Parathyroid adenoma (tissue), 2 donors: ENCODE measurements at regions not wholly inside any gene's neighbourhood (a gene's known extent, or its start where the extent isn't known, plus 50 kb on each side); places are given as distances from the start of the nearest gene placed in this dataset.

ENCODE experiments used
- H2AFZ ChIP-seq: fragments of 300-600 bp; sonication (generic); one replicate; pipeline ENCODE4 v1.7.0; 2017; ENCODE audit warnings: antibody characterized with exemption, mild to moderate bottlenecking
- H3K27ac ChIP-seq: fragments of 300-600 bp; sonication (generic); one replicate; pipeline ENCODE4 v1.7.0; 2017
- H3K27me3 ChIP-seq: fragments of 300-600 bp; sonication (generic); one replicate; pipeline ENCODE4 v1.7.0; 2017; ENCODE audit warnings: low read length; ENCODE audit not compliant: control insufficient read depth, insufficient read depth
- H3K36me3 ChIP-seq: fragments of 300-600 bp; sonication (generic); one replicate; pipeline ENCODE4 v1.7.0; 2017; ENCODE audit warnings: low read length; ENCODE audit not compliant: control insufficient read depth, insufficient read depth
- H3K4me1 ChIP-seq: fragments of 300-600 bp; sonication (generic); one replicate; pipeline ENCODE4 v1.7.0; 2017; ENCODE audit warnings: control low read depth
- H3K4me2 ChIP-seq: fragments of 300-600 bp; sonication (generic); one replicate; pipeline ENCODE4 v1.7.0; 2017; ENCODE audit warnings: low read length
- H3K4me3 ChIP-seq: fragments of 300-600 bp; sonication (generic); one replicate; pipeline ENCODE4 v1.7.0; 2017; ENCODE audit warnings: low read depth, low read length
- H3K79me2 ChIP-seq: fragments of 300-600 bp; sonication (generic); one replicate; pipeline ENCODE4 v1.7.0; 2017; ENCODE audit warnings: control low read depth
- H3K9ac ChIP-seq: fragments of 300-600 bp; sonication (generic); one replicate; pipeline ENCODE4 v1.7.0; 2017; ENCODE audit warnings: mild to moderate bottlenecking
- H3K9me3 ChIP-seq: fragments of 300-600 bp; sonication (generic); one replicate; pipeline ENCODE4 v1.7.0; 2017; ENCODE audit warnings: low read length; ENCODE audit not compliant: control insufficient read depth
- CTCF ChIP-seq: fragments of 300-600 bp; sonication (generic); IDR thresholded peaks from one replicate; pipeline ENCODE4 v1.7.0; 2017; ENCODE audit warnings: antibody characterized with exemption, mild to moderate bottlenecking
- donor health status: primary hyperparathyroidism.

GRCh38 chr7:142690554-142691182 lies 58.6 kb upstream of the PRSS1 start:
- H3K4me1 ChIP-seq: no peaks in the 10 kb centered on the region
- TF ChIP-seq CTCF: no peak
- H3K4me3 ChIP-seq: no peak overlapping the region

GRCh38 chr7:142689439-142690120 lies 59.7 kb upstream of the PRSS1 start:
- Histone ChIP-seq H3K4me1 (no peaks in the 10 kb centered on the region), H3K4me3 (no peak overlapping the region), H2AFZ (no peak overlapping the region), H3K36me3 (no peaks in the 10 kb centered on the region), H3K4me2 (no peak overlapping the region), H3K79me2 (no peaks in the 10 kb centered on the region), H3K9me3 (no peaks in the 10 kb centered on the region), H3K27me3 (no peaks in the 10 kb centered on the region), H3K9ac (no peak overlapping the region), H3K27ac (no peak overlapping the region)
- no peak for TF ChIP-seq CTCF

More at GRCh38 chr7:142690554-142691182, 58.6 kb upstream of the PRSS1 start:
- Histone ChIP-seq H3K9me3 (no peaks in the 10 kb centered on the region), H3K27ac (no peak overlapping the region), H3K79me2 (no peaks in the 10 kb centered on the region), H2AFZ (no peak overlapping the region), H3K36me3 (no peaks in the 10 kb centered on the region), H3K27me3 (no peaks in the 10 kb centered on the region), H3K9ac (no peak overlapping the region), H3K4me2 (no peak overlapping the region)

GRCh38 chr7:142685877-142686508 lies 63.3 kb upstream of the PRSS1 start:
- no peak overlapping the region for H2AFZ ChIP-seq
- no peaks in the 10 kb centered on the region for H3K9me3 ChIP-seq
- no peaks in the 10 kb centered on the region for H3K36me3 ChIP-seq
- TF ChIP-seq CTCF: no peak
- no peaks in the 10 kb centered on the region for H3K4me1 ChIP-seq
- H3K4me3 ChIP-seq: no peak overlapping the region
- H3K27ac ChIP-seq: no peak overlapping the region
- no peak overlapping the region for H3K4me2 ChIP-seq
- no peaks in the 10 kb centered on the region for H3K79me2 ChIP-seq
- H3K27me3 ChIP-seq: no peaks in the 10 kb centered on the region
- H3K9ac ChIP-seq: no peak overlapping the region

DNA sequence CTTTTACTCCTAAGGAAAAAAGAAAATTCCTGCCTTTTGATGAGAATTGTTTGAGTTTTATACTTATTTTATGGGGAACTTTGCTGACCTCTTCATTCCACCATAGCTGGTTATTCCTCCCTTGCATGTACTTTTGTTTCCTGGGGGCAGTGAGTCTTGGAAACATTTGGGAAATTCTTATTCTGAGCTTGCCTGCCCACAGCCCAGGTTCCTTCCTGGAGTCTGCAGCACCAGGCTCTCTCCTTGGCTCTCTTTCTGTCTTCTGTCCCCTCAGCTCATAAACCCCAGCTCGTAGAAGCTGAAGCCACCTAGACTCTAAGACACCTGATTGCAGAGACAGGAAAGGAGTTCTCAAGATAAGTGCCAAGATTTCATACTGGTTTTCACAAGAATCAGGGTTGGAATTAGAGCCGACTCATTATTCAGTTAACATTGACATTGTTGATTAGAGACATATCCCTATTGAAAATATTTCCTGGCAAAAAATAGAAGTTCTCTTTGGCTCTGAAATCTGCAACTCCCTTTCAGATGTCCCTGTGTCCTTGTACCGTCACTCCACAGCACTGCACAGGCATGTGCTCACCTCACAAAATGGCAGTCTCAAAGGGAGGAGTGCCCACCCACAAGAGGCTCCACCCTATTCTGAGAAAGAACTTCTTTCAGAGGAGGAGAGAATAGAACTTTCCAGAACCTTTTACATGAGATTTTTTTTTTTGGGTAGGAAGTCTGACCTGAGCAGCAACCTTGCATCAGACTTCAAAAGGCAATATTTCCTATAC lies 67.8 kb upstream of the PRSS1 start:
- no peak overlapping the region for H3K27ac ChIP-seq
- TF ChIP-seq CTCF: no peak
- H3K4me3 ChIP-seq: no peak overlapping the region
- H3K4me2 ChIP-seq: no peak overlapping the region
- no peaks in the 10 kb centered on the region for H3K27me3 ChIP-seq
- H3K4me1 ChIP-seq: no peaks in the 10 kb centered on the region
- H2AFZ ChIP-seq: no peak overlapping the region
- H3K9ac ChIP-seq: no peak overlapping the region
- no peaks in the 10 kb centered on the region for H3K36me3 ChIP-seq
- no peaks in the 10 kb centered on the region for H3K79me2 ChIP-seq
- peaks cover 3% of the 10 kb centered on the region for H3K9me3 ChIP-seq
